Lower lobe of right lung (tissue), 2 donors: ENCODE measurements at regions not wholly inside any gene's neighbourhood (a gene's known extent, or its start where the extent isn't known, plus 50 kb on each side); places are given as distances from the start of the nearest gene placed in this dataset.

Source experiments
- ATAC-seq, 2 donors: fragments of 200-7000 bp; cut with Tn5 transposase; one replicate each; pipeline ENCODE4 v1.9.1; 2020 to 2022; ENCODE audit warnings: mild to moderate bottlenecking in 2 of 2, moderate library complexity in 2 of 2
- DNase-seq: peaks from one replicate; pipeline ENCODE4 v3.0.0-alpha.2; 2020
- H3K27ac ChIP-seq: fragments of 200-600 bp; one replicate; pipeline ENCODE4 v1.8.0; 2022
- H3K27me3 ChIP-seq: fragments of 200-600 bp; one replicate; pipeline ENCODE4 v1.8.0; 2022; ENCODE audit warnings: low read depth
- H3K36me3 ChIP-seq: fragments of 200-600 bp; one replicate; pipeline ENCODE4 v1.8.0; 2022; ENCODE audit warnings: mild to moderate bottlenecking
- H3K4me1 ChIP-seq: fragments of 200-600 bp; one replicate; pipeline ENCODE4 v1.8.0; 2022
- H3K4me3 ChIP-seq: fragments of 200-600 bp; one replicate; pipeline ENCODE4 v1.8.0; 2022; ENCODE audit warnings: mild to moderate bottlenecking
- H3K9me3 ChIP-seq: fragments of 200-600 bp; one replicate; pipeline ENCODE4 v1.8.0; 2022
- intact Hi-C: fragments of 100-400 bp; cut with DNase I; formaldehyde crosslinking; loops from one replicate; pipeline ENCODE4 v1.11.0; 2022
- TF ChIP-seq, protein P1 (sequence below): fragments of 200-600 bp; IDR thresholded peaks from one replicate; pipeline ENCODE4 v1.8.0; 2022; ENCODE audit warnings: antibody characterized with exemption, mild to moderate bottlenecking
- donor health status: DM: no; HTN: yes; CAD: no; lungs with severe emphysema.

DNA sequence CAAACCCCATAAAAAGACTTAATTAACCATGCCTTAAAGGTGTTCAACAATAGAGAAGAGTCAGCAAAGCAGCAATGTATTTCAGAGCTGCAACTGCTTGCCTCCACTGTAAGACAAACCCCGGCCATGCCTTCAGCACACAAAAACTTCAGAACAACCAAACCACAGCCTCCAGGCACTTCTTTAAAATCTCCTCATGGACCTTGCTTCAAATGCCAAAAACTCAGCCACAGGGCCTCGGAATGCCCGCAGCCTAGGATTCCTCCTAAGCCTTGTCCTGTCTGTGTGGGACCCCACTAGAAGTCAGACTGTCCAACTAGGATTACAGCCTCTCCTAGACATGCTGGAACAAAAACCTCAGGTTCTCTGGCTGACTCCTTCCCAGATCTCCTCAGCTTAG lies 208.1 kb upstream of the DUSP10 start:
- intact Hi-C loops, result no loop called here

DNA sequence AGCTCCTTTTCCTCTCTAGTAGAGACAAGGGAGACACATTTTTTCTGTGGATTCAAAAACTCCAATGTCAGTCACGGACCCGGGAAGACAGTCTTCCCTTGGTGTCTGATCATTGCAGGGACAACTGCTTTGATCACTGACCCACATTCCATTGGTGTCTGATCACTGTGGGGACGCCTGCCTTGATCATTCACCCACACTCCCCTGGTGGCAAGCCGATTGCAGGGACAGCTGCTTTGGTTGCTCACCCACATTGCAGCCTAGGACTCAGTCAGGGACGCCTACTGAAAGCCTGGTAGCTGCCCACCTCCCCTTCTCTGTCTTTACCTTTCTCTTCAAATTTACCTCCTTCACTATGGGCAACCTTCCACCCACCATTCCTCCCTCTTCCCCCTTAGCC lies 206.6 kb upstream of the DUSP10 start:
- no peak for ATAC-seq
- Histone ChIP-seq H3K4me1 (no peaks in the 10 kb centered on the region), H3K9me3 (peaks cover 13% of the 10 kb centered on the region), H3K4me3 (no peak overlapping the region), H3K36me3 (no peaks in the 10 kb centered on the region), H3K27ac (no peak overlapping the region), H3K27me3 (no peaks in the 10 kb centered on the region)
- TF ChIP-seq, protein P1, sequence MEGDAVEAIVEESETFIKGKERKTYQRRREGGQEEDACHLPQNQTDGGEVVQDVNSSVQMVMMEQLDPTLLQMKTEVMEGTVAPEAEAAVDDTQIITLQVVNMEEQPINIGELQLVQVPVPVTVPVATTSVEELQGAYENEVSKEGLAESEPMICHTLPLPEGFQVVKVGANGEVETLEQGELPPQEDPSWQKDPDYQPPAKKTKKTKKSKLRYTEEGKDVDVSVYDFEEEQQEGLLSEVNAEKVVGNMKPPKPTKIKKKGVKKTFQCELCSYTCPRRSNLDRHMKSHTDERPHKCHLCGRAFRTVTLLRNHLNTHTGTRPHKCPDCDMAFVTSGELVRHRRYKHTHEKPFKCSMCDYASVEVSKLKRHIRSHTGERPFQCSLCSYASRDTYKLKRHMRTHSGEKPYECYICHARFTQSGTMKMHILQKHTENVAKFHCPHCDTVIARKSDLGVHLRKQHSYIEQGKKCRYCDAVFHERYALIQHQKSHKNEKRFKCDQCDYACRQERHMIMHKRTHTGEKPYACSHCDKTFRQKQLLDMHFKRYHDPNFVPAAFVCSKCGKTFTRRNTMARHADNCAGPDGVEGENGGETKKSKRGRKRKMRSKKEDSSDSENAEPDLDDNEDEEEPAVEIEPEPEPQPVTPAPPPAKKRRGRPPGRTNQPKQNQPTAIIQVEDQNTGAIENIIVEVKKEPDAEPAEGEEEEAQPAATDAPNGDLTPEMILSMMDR, result no peak
- intact Hi-C loops, result no loop called here
- DNase-seq, result no peak

More for the DNA sequence above, 208.1 kb upstream of the DUSP10 start:
- Histone ChIP-seq H3K27ac (no peak overlapping the region), H3K27me3 (no peaks in the 10 kb centered on the region), H3K4me1 (no peaks in the 10 kb centered on the region), H3K36me3 (no peaks in the 10 kb centered on the region), H3K4me3 (no peak overlapping the region), H3K9me3 (peaks cover 4% of the 10 kb centered on the region)
- ATAC-seq (no peak), DNase-seq (no peak)
- TF ChIP-seq, protein P1, result no peak

DNA sequence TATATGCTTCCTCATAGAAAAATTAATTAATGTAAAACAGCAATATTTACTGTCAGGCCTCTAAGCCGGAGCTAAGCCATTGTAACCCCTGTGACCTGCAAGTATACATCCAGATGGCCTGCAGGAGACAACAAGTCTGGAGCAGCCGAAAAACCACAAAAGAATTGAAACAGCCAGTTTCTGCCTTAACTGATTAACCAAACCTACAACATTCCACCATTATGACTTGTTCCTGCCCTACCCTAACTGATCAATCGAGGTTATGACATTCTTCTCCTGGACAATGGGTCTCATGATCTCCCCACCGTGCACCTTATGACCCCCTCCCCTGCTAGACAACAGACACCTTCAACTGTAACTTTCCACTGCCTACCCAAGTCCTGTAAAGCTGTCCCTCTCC lies 205.8 kb upstream of the DUSP10 start:
- Histone ChIP-seq H3K4me1 (no peaks in the 10 kb centered on the region), H3K27ac (no peak overlapping the region), H3K9me3 (peaks cover 13% of the 10 kb centered on the region), H3K36me3 (no peaks in the 10 kb centered on the region), H3K27me3 (no peaks in the 10 kb centered on the region), H3K4me3 (no peak overlapping the region)
- DNase-seq, result no peak
- intact Hi-C loops, result no loop called here
- TF ChIP-seq, protein P1, result no peak
- no peak for ATAC-seq

DNA sequence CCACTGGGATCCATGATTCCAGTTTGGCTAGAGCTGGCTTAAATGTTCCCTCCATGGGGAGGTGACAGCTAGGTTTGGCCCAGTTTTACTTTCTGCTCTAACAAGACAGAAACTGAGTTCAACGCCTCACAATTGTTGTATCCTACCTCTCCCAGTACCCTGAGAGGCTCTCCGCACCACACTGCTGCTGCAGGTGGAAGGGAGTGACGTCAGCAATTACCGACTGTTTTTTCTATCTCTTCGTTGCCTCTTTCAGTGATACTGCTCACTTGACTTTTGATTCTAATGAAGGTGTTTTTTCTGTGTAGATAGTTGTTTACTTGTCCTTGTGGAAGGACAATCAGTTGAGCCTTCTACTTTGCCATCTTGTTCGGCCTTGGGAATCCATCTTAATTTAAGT lies 204.9 kb upstream of the DUSP10 start:
- intact Hi-C loops, result no loop called here
- TF ChIP-seq, protein P1, result no peak
- Histone ChIP-seq H3K36me3 (no peaks in the 10 kb centered on the region), H3K4me3 (no peak overlapping the region), H3K27ac (no peak overlapping the region), H3K4me1 (no peaks in the 10 kb centered on the region), H3K9me3 (peaks cover 13% of the 10 kb centered on the region), H3K27me3 (no peaks in the 10 kb centered on the region)
- ATAC-seq, result no peak
- no peak for DNase-seq

DNA sequence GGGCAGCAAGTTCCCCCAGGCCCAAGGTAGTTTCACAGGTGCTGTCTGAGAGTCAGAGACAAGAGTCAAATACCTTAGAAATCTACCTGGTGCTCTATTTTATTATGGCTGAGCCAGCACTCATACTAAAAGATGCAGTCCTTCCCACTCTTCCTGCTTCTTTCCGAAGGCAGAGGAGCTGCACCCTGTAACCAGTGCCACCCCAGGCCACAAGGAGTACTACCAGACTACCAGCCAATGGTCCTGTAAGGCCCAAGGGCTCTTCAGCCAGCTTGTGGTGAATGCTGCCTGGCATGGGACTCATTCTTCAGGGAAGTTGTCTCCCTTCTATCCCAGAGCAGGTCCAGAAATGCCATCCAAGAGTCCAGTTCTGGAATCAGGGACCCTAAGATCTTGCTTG lies 203.8 kb upstream of the DUSP10 start:
- Histone ChIP-seq H3K27me3 (no peaks in the 10 kb centered on the region), H3K4me3 (no peak overlapping the region), H3K4me1 (no peaks in the 10 kb centered on the region), H3K36me3 (no peaks in the 10 kb centered on the region), H3K9me3 (peaks cover 13% of the 10 kb centered on the region), H3K27ac (no peak overlapping the region)
- no peak for DNase-seq
- no peak for ATAC-seq
- intact Hi-C loops, result no loop called here
- TF ChIP-seq, protein P1, result no peak
